Activated naive CD8-positive, alpha-beta T cell treated with anti-CD3 and anti-CD28 coated beads for 36 hours (primary cell): ENCODE measurements at regions not wholly inside any gene's neighbourhood (a gene's known extent, or its start where the extent isn't known, plus 50 kb on each side); places are given as distances from the start of the nearest gene placed in this dataset.

Experiments used
- DNase-seq: peaks from one replicate; pipeline ENCODE4 v3.0.0; 2021
- H3K27ac Mint-ChIP-seq: one replicate; pipeline ENCODE4 v1.8.0; 2022; ENCODE audit warnings: mild to moderate bottlenecking, moderate library complexity, mixed read lengths
- H3K27me3 Mint-ChIP-seq: one replicate; pipeline ENCODE4 v1.8.0; 2022; ENCODE audit warnings: mild to moderate bottlenecking, mixed read lengths
- H3K36me3 Mint-ChIP-seq: one replicate; pipeline ENCODE4 v1.8.0; 2021; ENCODE audit warnings: mild to moderate bottlenecking, mixed read lengths
- H3K4me1 Mint-ChIP-seq: one replicate; pipeline ENCODE4 v1.8.0; 2021; ENCODE audit warnings: mixed read lengths
- H3K4me3 Mint-ChIP-seq: one replicate; pipeline ENCODE4 v1.8.0; 2022; ENCODE audit warnings: mild to moderate bottlenecking, moderate library complexity, mixed read lengths
- H3K9me3 Mint-ChIP-seq: one replicate; pipeline ENCODE4 v1.8.0; 2022; ENCODE audit warnings: mixed read lengths

DNA sequence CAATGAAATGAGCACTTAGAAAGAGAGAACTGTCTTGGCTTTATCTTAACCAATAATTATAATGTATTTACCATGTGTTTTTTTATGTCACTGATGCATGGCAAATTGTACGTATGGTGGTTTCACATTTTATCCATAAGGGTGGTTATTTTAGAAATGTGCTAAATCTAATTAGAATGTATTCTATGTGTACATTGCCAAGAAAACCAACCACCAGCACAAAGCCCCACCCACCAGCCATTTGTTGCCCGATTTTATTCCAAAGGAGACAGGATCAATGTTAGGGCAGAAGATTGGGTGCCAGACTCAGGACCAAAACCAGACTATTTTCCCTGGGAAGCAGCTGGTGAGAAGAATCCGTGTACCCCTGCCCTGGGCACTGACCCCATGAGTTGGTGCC lies 63.0 kb upstream of the SOX1 start:
- Mint-ChIP-seq H3K9me3 (peaks cover 6% of the 10 kb centered on the region), H3K27ac (no peak overlapping the region), H3K4me1 (no peaks in the 10 kb centered on the region), H3K36me3 (no peaks in the 10 kb centered on the region), H3K4me3 (no peak overlapping the region), H3K27me3 (peaks cover 2% of the 10 kb centered on the region)
- DNase-seq = no peak

DNA sequence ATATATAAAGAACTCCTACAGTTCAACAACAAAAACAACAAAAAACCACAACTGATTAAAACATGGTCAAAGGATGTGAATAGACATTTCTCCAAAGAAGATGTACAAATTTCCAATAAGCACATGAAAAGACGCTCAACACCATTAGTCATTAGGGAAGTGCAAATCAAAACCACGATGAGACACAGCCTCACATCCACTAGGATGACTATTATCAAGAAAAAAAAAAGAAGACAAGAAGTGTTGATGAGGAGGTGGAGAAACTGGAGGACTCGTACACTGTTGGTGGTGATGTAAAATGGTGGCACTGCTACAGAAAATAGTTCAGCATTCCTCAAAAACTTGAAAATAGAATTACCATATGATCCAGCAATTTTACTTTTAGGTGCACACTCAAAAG lies 61.0 kb upstream of the SOX1 start:
- no peaks in the 10 kb centered on the region for H3K36me3 Mint-ChIP-seq
- DNase-seq = no peak
- H3K27ac Mint-ChIP-seq = no peak overlapping the region
- H3K27me3 Mint-ChIP-seq = no peaks in the 10 kb centered on the region
- no peaks in the 10 kb centered on the region for H3K4me1 Mint-ChIP-seq
- no peak overlapping the region for H3K4me3 Mint-ChIP-seq
- peaks cover 6% of the 10 kb centered on the region for H3K9me3 Mint-ChIP-seq

DNA sequence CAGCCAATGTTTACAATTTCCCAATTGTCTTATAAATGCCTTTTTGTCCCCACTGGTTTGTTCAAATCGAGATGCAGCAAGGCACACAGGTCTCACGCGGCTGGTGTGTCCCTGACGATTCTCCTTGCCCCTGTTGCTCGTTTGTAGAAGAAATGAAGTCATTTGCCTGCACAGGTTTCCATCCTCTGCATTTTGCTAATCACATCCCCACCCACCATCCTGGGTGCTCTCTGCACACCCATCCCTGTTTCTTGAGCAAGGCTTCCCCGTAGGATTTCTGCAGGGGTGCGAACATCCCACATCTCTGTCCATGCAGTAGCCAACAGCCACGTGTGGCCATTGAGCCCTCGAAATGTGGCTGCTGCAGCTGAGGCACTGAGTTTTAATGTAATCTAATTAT lies 59.8 kb upstream of the SOX1 start:
- H3K4me1 Mint-ChIP-seq = no peaks in the 10 kb centered on the region
- H3K36me3 Mint-ChIP-seq = no peaks in the 10 kb centered on the region
- H3K27me3 Mint-ChIP-seq = no peaks in the 10 kb centered on the region
- peaks cover 6% of the 10 kb centered on the region for H3K9me3 Mint-ChIP-seq
- H3K27ac Mint-ChIP-seq = no peak overlapping the region
- no peak overlapping the region for H3K4me3 Mint-ChIP-seq
- no peak for DNase-seq

DNA sequence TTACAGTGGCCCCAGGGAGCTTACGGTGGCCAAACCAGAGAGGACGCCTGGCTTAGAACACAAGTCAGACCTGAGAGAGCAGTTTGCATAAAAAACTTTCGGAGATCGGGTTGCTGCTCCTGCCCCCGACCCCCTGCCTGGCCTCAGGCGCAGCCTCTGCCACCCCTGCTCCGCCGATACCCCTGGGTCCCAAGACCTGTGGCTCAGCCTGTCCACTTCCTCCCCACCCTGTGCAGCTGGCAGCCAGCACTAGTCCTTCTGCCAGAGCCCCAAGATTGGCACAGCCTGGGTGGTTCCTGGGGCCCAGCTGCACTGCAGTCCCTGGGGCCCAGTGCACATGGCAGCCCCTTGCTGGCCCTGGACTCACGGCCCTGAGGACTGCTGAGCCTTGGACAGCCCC lies 56.2 kb upstream of the SOX1 start:
- Mint-ChIP-seq H3K9me3 (peaks cover 9% of the 10 kb centered on the region), H3K4me3 (no peak overlapping the region), H3K36me3 (no peaks in the 10 kb centered on the region), H3K4me1 (no peaks in the 10 kb centered on the region), H3K27ac (no peak overlapping the region), H3K27me3 (no peaks in the 10 kb centered on the region)
- DNase-seq = no peak

DNA sequence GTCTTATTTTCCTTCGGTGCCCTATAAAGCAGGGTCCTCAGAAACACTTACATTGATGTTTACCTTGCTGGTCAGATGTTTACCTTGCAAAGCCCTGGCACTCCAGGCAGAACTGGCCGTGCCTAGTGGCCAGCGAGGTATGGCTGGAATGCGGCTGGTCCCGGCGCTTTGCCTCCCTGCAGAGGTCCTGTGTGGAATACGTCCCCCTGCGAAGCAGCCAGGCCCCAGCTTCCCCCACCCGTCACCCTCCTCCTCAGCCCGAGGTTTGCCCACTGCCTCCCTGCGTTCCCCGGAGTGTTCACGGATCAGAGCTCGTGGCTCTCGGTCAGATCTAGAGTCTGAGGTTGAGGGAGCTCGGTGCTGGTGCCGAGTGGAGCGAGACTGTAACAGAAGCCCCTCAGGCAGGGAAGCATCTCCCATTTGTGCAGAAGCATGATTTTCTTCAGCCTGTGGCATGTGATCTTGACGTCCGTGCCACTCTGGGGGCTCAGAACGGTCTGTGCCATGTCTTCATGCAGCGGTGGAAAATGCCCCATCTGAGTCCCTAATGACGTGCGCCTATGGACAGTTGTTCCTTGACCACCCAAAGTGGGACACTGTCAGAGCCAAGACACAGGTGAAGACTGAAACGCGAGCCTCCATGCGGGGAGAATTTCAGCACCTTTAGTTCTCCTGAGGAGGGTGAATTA lies 54.8 kb upstream of the SOX1 start:
- no peak for DNase-seq
- peaks cover 2% of the 10 kb centered on the region for H3K9me3 Mint-ChIP-seq
- H3K4me1 Mint-ChIP-seq = no peaks in the 10 kb centered on the region
- no peaks in the 10 kb centered on the region for H3K27me3 Mint-ChIP-seq
- no peaks in the 10 kb centered on the region for H3K36me3 Mint-ChIP-seq
- no peak overlapping the region for H3K27ac Mint-ChIP-seq
- no peak overlapping the region for H3K4me3 Mint-ChIP-seq

DNA sequence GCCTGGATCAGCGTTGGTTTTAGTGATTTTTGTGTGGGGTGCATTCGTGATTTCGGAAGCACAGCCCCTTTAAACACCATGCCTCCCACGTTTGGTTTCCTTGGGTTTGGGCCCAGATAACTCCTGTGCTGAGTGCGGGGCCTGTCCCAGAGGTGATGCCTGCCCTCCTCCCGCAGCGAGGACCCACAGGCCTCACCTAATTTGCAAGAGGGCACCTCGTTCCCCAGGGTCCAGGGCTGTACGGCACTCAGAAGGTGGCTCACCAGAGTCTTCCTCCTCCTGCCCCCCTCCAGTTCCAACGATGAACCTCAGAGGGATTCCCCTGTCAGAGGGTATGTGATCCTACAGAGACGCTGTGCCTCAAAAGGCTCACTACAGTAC lies 54.3 kb upstream of the SOX1 start:
- peaks cover 2% of the 10 kb centered on the region for H3K9me3 Mint-ChIP-seq

DNA sequence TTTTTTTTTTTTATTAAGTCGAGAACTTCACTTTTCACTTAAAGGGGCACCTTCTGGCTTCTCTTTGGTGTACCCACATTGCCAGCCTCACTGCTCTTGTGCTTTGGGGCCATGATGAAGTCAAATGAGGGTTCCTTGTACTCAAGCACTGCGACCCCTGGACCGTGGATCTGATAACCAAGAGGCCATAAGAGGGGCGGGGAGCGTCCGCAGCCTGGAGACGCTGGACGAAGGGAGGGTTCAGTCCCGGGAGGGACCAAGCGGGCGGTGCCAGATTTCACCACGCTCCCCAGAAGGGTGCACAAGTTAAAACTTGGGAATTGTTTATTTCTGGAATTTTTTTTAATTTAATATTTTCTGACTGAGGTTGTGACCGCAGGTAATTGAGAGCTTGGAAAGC lies 53.3 kb upstream of the SOX1 start:
- no peaks in the 10 kb centered on the region for H3K4me1 Mint-ChIP-seq

More for the DNA sequence above, 54.3 kb upstream of the SOX1 start:
- DNase-seq = no peak
- Mint-ChIP-seq H3K36me3 (no peaks in the 10 kb centered on the region), H3K4me3 (no peak overlapping the region), H3K4me1 (no peaks in the 10 kb centered on the region), H3K27ac (no peak overlapping the region), H3K27me3 (no peaks in the 10 kb centered on the region)

DNA sequence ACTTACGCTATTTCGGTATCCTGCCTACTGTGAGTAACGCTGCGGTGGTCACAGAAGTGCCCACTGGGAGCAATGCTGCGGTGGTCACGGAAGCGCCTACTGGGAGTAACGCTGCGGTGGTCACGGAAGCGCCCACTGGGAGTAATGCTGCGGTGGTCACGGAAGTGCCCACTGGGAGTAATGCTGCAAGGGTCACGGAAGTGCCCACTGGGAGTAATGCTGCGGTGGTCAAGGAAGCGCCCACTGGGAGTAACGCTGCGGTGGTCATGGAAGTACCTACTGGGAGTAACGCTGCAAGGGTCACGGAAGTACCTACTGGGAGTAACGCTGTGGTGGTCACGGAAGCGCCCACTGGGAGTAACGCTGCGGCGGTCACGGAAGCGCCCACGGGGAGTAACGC lies 52.1 kb upstream of the SOX1 start:
- no peak for DNase-seq
- Mint-ChIP-seq H3K27me3 (peaks cover 5% of the 10 kb centered on the region), H3K4me1 (no peaks in the 10 kb centered on the region), H3K9me3 (peaks cover 5% of the 10 kb centered on the region), H3K36me3 (no peaks in the 10 kb centered on the region), H3K4me3 (no peak overlapping the region), H3K27ac (no peak overlapping the region)

More for the DNA sequence above, 53.3 kb upstream of the SOX1 start:
- Mint-ChIP-seq H3K27me3 (peaks cover 2% of the 10 kb centered on the region), H3K9me3 (peaks cover 3% of the 10 kb centered on the region), H3K36me3 (no peaks in the 10 kb centered on the region), H3K4me3 (no peak overlapping the region), H3K27ac (no peak overlapping the region)
- no peak for DNase-seq
